CD4-positive, alpha-beta T cell treated with Interleukin-1 beta for 1 hour (primary cell): ENCODE measurements at regions not wholly inside any gene's neighbourhood (a gene's known extent, or its start where the extent isn't known, plus 50 kb on each side); places are given as distances from the start of the nearest gene placed in this dataset.

Experiments
- DNase-seq, 2 donors: peaks; one replicate each; pipeline ENCODE4 v3.0.0-alpha.2; 2020 to 2022

DNA sequence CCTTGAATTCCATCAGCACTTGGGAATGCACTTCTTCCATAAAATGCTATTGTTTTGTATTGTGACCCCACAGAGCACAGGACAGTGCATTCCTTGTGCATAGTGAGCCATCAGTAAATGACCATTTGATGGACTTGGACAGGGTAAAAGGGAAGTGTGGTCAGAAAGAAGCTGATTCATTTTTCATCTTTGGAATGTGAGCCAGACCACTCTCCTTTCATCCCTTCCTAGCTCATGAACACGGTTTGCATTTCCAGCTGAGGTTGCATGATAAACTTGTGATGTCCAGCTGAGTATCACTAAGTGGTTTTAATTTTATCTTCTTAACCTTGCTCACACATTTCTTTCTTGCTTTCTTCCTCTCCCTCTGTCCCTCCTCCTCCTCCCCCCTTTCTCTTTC lies 101.3 kb downstream of the NUDT12 start:
- DNase-seq, result no peak

DNA sequence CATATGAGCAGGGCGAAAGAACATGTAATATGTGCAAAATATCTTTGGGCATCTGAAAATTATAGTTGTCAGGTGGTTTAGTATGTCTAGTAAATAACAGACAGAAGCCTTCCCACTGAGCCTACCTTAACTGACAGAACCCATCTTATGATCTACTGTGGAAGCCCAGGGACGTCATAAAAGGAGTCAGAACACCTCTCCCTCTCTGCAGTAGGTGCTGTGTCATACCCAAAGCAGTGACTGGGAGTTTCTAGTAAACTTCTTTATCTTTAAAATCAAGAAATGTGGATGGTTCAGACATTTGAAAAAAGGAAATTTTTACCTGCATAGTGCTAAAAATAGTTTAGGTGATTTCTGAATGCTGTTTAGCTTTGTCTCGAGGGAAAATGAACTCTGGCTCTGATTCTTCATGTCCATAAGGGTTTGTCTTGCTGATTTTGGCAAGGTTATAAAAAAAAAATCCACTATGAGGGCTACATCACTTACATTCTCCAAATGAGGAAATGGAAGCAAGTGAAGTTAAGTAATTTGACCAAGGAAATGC lies 104.0 kb downstream of the NUDT12 start:
- DNase-seq, result no peak

DNA sequence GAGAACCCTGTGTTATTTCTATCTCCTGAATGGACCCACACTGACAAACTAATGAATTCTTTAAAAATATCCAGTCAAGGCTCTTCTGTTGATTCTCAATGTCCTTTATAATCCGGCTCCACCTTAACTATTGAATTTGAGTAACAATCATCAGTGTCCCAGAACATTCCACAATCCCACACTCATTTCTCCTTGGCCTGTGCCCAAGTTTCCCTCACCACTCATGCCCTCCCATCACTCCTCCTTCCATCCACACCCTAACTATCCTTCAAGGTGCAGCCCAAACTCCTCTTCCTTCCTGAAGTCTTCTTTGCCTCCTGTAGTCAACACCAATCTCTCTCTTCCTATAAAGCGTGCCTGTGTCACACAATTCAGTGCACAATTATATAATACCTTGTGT lies 106.1 kb downstream of the NUDT12 start:
- DNase-seq, result no peak

DNA sequence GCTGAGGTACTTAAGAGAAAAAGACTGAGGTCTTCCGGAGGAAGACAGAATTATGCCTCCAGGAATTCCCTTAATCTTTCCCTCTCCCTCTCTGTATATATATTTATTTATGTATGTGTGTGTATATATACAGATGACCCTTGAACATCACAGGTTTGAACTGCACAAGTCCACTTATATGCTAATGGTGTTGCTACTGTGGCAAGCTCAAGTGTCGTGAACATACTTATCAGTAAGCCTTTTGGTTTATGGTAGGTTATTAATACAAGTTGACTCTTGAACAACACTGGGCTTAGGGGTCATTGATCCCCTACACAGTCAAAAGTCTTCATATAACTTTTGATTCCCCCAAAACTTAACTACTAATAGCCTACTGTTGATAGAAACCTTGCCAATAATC lies 106.8 kb downstream of the NUDT12 start:
- DNase-seq, result no peak

DNA sequence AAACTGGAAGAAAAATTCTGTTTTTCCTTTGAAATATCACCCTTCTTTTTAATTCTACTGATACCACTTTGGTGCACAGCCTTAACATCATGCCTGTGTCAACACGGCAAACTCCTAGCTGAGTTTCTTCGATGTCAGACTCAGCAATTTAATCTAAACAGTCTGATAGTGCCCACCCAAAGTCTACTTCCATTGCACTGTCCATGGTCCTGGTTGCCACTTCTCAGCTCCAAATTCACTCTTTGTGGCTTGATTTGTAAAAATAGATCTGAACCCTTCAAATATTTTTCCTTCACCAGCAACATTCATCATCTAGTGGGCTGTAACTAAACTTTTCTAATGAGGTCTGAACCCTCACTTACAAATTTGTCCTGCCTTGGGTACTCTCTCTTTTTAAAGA lies 107.8 kb downstream of the NUDT12 start:
- DNase-seq, result no peak

DNA sequence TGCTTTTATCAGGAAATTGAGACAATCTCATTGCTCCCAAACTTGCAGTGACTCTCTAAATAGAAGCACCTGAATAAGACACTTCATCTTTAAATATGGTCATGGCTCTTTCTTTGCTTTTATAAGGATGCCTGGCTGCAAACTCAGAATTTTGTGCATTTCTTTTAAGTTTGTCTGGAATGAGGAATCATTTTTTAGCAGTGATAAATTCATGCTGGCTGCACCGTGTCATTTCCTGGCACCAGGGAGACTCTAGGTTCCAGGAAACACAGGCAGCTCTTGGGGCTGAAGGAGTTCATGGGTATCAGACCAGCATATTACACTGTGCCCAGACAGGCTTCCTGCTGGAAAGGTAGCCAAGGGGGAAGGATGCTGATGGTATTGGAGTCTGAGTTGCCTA lies 109.9 kb downstream of the NUDT12 start:
- DNase-seq, result no peak

DNA sequence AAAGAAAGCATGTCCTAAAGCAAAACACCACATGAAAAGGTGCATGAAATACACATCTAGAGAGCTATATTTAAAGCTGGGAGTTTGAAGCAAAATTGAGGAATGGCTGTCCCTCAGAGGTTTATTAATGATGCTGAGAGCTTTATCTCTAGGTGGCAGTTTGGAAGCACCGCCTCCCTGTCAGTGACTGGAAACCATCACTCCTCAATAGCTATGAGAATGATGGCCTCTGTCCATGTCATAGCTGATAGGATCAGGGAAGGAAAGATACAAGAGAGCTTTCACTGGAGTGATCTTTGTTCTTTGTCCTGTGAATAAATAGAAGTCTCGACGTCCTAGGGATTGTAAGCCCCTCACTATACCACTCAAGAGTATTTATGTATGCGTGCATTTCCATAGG lies 110.5 kb downstream of the NUDT12 start:
- no peak for DNase-seq

DNA sequence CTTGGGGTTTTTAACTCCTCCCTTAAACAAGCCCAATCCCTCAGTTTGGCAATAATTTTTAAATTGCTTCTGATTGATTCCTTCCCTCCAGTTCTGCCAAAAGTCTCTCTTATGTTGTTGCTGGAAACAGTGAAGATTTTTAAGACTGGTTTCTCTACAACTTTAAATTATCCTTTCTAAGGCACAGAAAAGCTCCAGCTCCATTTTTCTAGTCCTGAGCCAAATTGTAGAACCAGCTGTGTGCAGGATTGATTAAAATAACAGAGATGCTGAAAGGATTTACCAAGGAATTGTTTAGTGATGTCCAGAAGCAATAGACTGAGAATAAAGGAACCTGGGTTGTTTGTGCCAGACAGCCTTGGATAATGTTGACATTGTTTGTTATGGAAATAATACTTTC lies 111.3 kb downstream of the NUDT12 start:
- no peak for DNase-seq

DNA sequence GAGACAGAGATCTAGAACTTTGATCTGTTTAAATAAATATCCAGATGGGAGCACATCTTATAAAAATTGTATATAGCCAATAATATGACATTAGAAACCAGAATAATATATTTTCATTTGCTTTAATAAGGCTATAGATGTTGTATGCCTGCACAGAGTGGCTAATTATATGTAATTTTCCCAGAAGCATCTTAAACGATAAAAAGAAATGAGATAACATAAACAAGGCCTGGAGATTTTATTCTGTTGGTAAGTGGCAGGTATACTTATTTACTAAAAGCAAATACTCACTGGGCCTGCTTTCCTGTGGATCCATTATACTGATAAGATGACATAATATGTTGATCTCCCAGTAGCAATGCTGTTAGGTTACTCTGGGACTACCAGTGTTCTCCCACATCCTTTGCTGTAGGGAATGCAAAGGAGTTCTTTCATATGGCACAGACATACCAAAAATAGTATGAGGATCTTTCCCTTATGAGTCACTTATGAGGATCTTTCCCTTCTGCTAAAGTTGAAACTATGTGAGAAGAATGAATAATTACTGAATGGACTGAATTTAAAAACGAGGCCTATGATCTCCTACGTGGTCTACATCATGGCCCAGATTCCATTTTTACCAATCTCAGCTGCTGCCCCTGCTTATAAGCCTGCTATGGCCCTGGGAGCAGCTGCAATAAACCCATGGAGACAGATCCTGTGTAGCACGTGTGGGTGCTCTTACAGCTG lies 112.1 kb downstream of the NUDT12 start:
- DNase-seq, result no peak

DNA sequence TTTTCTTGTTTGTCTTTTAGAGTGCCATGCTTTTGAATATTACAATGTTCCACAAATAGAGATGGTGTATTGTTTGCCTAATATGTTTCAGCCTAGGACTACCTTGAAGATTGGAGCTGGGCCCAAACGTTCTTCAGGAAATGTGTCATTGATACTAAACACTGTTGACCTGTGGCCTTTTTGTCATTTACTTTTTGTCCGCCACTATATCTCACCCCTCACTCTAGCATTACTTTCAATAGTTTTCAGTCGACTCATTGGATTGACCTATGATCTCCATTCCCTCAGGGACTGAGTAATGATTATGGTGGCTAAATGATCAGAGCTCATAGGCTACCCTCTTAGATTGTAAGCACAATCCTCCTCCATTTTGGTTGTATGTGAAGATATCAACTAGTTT lies 115.8 kb downstream of the NUDT12 start:
- no peak for DNase-seq

DNA sequence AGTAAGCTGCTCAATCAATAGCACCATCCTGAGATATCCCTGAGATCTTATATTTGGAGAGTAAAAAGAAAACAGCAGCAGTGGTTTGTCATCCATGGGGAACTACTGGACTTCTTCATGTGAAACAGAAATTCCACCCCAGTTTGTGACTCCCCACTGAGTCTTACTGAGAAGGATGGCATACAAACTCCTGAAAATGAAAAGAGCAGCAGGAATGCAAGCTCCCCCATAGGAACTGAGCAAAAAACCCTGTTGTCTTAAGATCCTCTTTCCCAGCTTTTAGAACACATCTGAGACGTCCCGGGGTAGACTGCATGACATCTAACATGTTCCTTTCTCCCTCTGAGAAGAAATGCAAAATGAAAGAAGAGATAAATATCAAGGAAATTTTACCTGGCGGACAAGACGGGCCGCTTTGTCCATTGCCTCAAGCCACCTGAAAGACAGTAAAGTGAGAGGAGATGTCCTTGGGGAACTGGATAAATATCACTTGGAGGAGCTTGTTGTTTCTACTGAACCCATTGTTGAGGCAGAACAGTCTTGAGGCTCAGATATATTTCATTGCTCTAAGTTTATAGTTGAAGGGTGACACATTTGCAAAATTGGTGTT lies 117.1 kb downstream of the NUDT12 start:
- no peak for DNase-seq

DNA sequence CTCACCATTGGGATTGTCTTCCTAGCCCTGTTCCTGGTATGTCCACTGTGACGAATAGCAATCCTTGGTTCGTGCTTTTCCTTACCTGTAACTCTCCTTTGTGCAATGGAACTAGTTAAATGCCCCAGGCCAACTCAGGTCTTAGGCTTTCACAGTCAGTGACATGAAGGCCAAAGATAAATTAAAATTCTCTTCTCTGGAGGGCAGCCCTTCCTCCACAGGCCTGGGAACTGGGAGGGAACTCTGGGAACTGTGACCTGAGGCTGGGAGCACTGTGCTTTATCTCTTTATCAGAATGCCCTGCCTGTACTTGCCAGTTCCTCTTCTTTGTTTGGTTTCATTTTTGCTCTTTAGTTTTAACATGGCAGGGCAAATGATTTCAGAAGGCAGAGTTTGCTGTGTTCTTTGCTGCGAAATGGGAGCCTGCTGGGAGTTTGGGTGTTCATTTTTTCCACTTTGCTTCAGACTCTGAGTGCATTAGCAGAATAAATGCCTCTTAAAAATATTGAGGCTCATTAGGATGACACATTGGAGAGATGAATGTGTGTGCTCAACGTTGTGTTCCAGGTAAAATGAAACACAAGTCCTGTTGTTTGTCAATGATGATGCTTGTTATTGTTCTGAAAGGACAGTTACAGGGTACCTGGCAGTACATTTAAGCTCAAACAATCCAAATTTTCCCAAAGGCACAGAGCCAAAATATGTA lies 118.1 kb downstream of the NUDT12 start:
- DNase-seq, result no peak

DNA sequence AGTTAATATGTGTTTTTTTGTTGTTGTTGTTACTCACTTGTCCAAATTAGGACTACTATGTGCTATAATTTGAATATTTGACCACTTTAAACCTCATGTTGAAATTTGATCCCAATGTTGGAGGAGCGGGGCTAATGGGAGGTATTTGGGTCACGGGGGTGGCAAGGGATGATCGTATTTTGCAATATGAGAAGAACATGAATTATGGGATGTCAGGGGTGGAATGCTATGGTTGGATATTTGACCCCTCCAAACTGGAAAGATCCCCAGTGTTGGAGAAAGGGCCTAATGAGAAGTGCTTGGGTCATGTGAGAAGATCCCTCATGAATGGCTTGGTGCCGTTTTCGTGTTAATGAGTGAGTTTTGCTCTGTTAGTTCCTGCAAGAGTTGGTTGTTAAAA lies 119.8 kb downstream of the NUDT12 start:
- DNase-seq, result no peak

DNA sequence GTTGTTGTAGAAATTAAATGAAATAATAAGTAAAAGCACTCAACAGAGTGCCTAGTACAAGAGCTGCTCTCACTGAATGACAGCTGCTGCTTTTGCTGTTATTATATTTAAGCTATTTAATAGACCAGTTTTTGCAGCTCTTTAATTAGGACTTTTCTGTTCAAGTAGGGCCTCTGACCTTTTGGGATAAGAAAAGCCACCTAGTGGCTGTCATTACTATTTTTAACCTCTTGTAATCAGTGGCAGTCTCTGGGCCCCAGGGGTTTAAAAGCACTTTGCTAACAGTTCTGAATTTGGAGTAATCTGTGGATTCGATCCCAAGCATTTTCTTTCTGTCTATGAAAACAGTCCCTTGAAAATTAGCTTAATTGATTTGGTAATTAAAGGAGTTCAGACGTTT lies 121.1 kb downstream of the NUDT12 start:
- no peak for DNase-seq

DNA sequence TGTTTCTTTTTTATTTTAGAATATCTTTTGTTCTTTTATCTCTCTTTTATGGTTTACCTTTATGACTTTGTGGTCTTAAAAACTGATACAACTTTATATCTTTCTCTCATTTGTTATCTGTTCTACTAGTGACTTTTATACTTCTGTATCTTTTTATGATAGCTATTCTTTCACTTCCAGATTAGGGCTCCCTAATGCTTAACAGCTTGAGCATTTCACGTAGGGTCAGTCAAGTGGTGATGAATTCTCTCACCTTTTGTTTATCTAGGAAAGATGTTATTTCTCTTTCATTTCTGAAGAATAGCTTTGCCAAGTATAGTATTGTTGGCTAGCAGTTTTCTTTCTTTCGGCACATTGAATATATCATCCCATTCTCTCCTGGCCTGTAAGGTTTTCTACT lies 123.6 kb downstream of the NUDT12 start:
- DNase-seq, result no peak

DNA sequence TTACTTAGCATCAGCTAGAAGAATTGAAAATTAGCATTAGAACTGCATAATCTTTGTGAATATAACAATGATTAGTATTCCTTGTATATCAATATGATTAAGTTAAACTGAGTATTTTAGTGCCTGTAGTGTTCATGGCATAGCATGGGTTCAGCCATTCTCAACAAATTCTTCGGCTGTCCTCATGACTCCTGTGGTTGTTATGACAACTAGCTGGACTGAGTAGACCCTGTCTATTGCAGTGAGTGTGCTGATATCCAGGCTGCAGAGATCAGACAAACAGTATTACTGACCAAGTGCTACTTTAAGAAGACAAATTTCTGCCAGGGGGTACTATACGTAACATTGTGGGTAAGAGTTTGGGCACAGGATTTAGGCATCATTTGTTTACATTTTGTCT lies 125.9 kb downstream of the NUDT12 start:
- no peak for DNase-seq

DNA sequence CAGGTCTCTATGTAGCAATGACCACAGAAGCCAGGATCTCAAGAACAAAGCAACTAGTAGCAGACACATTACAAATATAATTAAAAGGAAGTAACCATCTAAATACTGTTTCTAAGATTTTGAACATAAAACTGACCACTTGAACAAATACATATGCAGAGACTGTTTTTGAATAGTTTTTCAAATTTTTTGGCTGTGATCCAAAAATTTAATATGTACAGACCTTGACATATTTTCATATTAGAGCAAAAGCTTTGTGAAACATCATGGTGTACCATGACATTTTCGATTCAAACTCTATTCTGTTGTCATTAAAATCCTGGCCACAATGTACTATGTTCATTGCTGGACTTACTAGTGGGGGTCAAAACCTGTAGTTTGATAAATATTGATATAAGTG lies 126.5 kb downstream of the NUDT12 start:
- DNase-seq, result no peak

DNA sequence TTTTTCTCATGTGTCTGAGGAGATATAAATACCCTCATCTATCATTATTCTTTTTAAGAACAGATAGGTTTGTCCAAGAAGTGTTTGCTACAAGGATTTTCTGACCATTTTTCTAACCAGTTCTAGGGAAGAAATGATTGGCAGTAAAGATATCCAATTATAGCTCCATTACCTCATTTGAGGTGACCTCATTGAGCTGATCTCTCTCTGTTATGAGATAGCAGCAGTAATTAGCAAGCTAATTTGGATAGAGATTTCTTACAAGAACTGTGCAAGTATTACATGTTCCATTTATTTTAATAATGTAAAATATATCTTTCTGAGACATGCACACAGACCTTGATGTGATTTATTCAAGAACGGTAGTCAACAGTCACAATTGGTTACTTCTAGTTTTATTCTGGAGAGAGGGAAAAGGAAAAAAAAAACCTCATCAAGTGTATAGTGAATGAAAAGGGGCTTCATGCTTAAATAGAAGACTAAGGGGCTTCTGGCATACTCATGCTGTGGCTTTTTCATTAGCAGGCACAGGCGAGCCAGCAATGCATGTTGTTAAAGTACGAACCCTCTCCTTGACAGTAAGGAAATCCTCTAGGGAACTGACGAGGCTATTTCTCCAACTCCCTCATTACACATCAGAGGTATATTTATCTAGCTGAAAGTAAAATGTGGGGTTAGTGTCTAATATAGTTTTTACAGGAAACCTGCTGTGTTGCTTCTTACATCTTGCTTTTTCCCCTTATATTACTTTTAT lies 127.3 kb downstream of the NUDT12 start:
- no peak for DNase-seq

DNA sequence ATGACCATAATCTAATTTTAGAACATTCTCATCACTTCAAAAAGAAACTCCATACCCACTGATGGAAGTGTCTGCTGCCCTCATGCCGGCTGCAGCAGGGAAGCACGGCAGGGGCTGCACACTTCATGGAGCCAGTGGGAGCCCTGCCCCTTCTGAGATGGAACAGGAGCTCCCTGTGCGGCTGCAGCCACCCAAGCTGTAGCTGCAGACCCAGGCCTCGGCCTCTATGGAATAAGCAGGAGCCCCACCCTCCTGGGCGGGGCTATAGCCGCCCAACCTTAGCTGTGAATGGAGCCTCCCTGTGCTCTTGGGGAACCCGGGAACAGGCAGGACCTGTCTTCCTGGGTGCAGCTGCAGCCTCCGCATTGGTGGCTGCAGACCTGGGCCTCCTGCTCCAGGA lies 128.5 kb downstream of the NUDT12 start:
- DNase-seq, result no peak

DNA sequence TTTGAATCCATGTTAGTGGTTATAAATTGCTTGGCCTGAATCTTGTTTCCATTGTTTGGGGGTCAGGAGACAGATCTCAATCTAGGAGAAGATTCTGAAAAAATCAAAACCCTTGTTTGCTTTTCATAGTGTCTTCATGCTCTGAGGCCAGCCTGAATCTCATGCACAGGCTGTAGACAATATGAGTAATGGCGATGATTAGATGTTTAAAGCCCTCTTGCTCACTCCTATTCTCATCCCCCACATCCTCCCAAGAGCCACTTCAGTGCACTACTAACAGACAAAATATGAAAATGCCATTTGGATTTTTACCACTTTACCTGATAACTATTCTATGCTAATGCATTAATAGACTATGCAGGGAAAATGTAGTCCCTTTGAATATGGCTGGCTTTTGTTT lies 129.4 kb downstream of the NUDT12 start:
- DNase-seq, result no peak

DNA sequence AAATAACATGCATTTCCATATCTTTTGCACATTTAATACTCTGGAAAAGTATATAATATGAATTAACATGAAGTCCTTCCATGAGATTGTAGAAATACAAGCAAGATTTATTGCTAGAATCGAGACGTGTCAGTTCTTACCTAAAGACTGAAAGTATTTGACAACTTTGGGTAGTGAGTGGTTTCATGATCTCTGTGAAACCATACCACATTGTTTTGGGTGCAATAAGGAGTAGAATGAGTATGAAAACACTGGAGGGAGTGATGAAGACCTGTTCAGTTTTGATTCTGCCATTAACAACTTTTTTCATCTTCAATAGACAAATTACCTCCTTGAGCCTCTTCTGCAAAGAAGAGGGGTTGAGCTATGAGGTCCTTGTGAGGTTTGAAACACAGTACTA lies 133.7 kb downstream of the NUDT12 start:
- DNase-seq, result no peak

DNA sequence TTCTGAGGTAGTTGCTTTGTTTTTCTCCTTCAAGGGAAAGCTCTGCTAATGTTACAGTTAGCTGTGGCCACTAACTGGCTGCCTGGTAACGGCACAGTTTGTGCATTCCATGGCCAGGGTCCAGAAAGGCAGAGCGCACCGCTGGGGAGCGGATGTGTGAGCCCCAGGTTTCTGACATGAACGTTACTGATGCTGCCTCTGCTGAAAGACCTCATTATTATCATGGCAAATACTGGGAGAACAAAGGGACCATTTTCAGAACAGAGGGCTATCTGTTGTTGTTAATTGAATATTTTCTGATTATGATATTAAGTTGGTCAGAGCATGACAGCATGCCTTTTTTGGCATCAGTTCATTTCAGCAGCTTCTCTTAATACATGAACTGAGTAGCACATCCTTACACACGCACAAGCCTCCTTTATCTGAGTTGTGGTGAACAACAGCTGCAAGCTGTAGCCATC lies 134.1 kb downstream of the NUDT12 start:
- DNase-seq, result no peak

DNA sequence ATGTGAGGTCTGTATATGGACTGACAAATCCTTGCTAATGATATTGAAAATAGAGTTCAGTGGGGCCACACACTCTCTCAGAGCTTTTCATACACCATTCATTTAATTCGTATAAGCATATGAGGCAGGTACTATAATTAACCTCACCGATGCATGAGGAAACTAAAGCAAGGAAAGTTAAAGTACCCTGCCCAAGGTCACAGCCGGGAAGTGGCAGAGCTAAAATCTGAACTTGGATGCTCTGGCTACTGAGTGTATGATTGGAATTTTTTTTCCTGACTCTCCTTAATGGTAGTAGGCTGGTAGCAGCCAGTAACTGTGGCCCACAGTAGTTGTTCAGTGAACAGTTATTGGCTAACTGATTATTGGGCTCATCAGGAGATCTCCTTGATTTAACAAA lies 135.3 kb downstream of the NUDT12 start:
- no peak for DNase-seq
